Duodenal mucosa (tissue), 2 donors: ENCODE measurements at regions not wholly inside any gene's neighbourhood (a gene's known extent, or its start where the extent isn't known, plus 50 kb on each side); places are given as distances from the start of the nearest gene placed in this dataset.

Source experiments
- H3K27ac ChIP-seq: one replicate; pipeline ENCODE4 v1.7.0; 2013; ENCODE audit warnings: low read depth, low read length
- H3K27me3 ChIP-seq, 2 donors: one replicate each; pipeline ENCODE4 v1.7.0; 2013; ENCODE audit warnings: low read length in 2 of 2, control low read depth in 1 of 2; ENCODE audit not compliant: insufficient read depth in 2 of 2, control insufficient read depth in 1 of 2
- H3K36me3 ChIP-seq, 2 donors: one replicate each; pipeline ENCODE4 v1.7.0; 2013; ENCODE audit warnings: low read length in 2 of 2, control low read depth in 1 of 2; ENCODE audit not compliant: insufficient read depth in 2 of 2, control insufficient read depth in 1 of 2
- H3K4me1 ChIP-seq, 2 donors: one replicate each; pipeline ENCODE4 v1.7.0; 2013; ENCODE audit warnings: low read length in 2 of 2, control low read depth in 1 of 2; ENCODE audit not compliant: insufficient read depth in 2 of 2, control insufficient read depth in 1 of 2
- H3K4me3 ChIP-seq, 2 donors: one replicate each; pipeline ENCODE4 v1.7.0; 2013; ENCODE audit warnings: low read length in 2 of 2, low read depth in 1 of 2
- H3K9ac ChIP-seq, 2 donors: one replicate each; pipeline ENCODE4 v1.7.0; 2013; ENCODE audit warnings: low read length in 2 of 2, low read depth in 1 of 2
- H3K9me3 ChIP-seq, 2 donors: one replicate each; pipeline ENCODE4 v1.7.0; 2013; ENCODE audit warnings: low read length in 2 of 2, control low read depth in 1 of 2; ENCODE audit not compliant: control insufficient read depth in 1 of 2

DNA sequence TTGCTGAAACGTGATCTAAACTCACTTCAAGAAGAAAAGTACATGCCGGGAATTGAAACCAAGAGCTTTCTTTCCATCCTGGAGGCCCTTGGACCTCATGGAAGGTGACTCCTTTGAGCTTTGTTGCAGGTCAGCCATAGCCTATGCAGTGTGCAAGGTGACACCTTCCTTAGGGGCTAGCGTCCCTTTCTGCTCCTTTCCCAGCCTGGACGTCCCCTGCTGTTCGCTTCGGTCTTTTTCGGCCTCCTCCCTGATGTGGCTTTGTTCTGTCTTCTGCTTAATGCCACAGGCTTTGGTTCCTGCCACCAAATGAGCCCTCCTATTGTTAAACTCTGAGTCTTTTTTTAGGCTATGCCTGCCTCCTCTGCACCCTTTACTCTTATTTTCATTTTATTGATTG is 308.8 kb downstream of the BRINP2 start:
- Histone ChIP-seq H3K36me3 (no peaks in the 10 kb centered on the region), H3K9ac (no peak overlapping the region), H3K27me3 (no peaks in the 10 kb centered on the region), H3K4me3 (no peak overlapping the region), H3K4me1 (no peaks in the 10 kb centered on the region), H3K27ac (no peak overlapping the region), H3K9me3 (no peaks in the 10 kb centered on the region)

GRCh38 chr1:177476676-177477075 is 305.9 kb downstream of the BRINP2 start:
- H3K36me3 ChIP-seq = no peaks in the 10 kb centered on the region
- no peak overlapping the region for H3K27ac ChIP-seq
- no peaks in the 10 kb centered on the region for H3K4me1 ChIP-seq
- no peaks in the 10 kb centered on the region for H3K27me3 ChIP-seq
- no peak overlapping the region for H3K4me3 ChIP-seq
- no peak overlapping the region for H3K9ac ChIP-seq
- no peaks in the 10 kb centered on the region for H3K9me3 ChIP-seq

GRCh38 chr1:177472567-177472966 is 301.8 kb downstream of the BRINP2 start:
- Histone ChIP-seq H3K36me3 (no peaks in the 10 kb centered on the region), H3K9ac (no peak overlapping the region)

GRCh38 chr1:177471244-177471643 is 300.5 kb downstream of the BRINP2 start:
- no peaks in the 10 kb centered on the region for H3K27me3 ChIP-seq
- no peaks in the 10 kb centered on the region for H3K4me1 ChIP-seq
- no peak overlapping the region for H3K9ac ChIP-seq

More at GRCh38 chr1:177472567-177472966, 301.8 kb downstream of the BRINP2 start:
- Histone ChIP-seq H3K9me3 (no peaks in the 10 kb centered on the region), H3K4me1 (no peaks in the 10 kb centered on the region), H3K4me3 (no peak overlapping the region), H3K27ac (no peak overlapping the region), H3K27me3 (no peaks in the 10 kb centered on the region)

DNA sequence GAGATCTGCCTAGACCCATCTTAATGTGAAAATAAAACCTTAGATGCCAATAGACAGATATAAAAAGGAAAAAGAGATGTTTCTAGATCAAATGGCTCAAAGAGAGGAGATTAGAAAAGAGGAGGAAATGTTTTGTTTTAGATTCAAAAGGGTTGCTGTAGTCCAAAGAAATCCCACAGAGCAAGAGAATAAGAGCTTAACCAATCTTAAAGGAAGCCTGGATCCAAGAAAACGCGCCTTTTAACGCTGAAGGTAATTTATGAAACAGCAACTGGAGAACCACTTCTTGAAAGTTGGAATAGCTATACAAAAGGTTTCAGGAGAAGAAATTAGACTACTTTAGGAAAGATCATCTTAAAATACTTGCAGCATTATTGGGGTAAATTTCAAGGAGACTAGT is 298.8 kb downstream of the BRINP2 start:
- Histone ChIP-seq H3K9me3 (no peaks in the 10 kb centered on the region), H3K27me3 (no peaks in the 10 kb centered on the region), H3K4me3 (no peak overlapping the region), H3K9ac (no peak overlapping the region), H3K27ac (no peak overlapping the region), H3K36me3 (no peaks in the 10 kb centered on the region), H3K4me1 (no peaks in the 10 kb centered on the region)

More at GRCh38 chr1:177471244-177471643, 300.5 kb downstream of the BRINP2 start:
- Histone ChIP-seq H3K9me3 (no peaks in the 10 kb centered on the region), H3K27ac (no peak overlapping the region), H3K36me3 (no peaks in the 10 kb centered on the region), H3K4me3 (no peak overlapping the region)

DNA sequence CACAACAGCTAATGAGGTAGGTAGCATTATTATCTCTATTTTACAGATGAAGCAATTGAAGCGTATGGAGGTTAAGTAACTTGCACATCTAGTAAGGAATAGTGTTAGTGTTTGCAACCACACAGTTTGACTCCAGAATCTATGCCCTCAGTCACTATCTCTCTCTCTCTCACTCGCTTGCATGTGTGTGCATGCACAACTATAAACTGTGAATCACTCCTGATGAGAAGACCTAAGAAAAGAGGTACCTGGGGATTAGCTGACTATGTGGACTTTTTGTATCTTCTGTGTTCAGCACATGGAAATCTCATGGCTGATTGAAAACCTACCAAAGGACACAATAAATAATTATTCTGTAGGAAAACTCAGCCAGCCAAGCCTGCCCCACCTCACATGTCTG is 295.5 kb downstream of the BRINP2 start:
- Histone ChIP-seq H3K36me3 (no peaks in the 10 kb centered on the region), H3K9ac (no peak overlapping the region), H3K9me3 (no peaks in the 10 kb centered on the region), H3K4me1 (no peaks in the 10 kb centered on the region), H3K4me3 (no peak overlapping the region), H3K27me3 (no peaks in the 10 kb centered on the region), H3K27ac (no peak overlapping the region)

DNA sequence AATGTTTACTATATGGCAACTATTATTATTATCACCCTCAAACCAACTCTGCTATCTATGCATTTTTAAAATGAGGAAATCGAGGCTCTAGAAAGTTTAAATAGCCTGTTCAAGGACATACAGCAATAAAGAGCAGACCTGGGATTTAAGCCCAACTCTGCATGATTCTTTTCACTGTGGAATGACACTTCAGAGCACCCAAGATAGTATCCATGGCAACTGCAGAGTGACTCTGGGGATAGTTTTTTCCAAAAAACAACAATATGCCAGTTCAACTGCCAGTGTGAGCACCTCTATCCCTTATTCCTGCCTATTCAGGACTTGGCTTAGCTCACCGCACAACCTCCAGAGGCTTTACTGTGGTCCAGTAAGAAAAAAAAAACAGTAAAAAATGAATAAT is 293.9 kb downstream of the BRINP2 start:
- H3K4me3 ChIP-seq = no peak overlapping the region
- no peaks in the 10 kb centered on the region for H3K36me3 ChIP-seq
- H3K27ac ChIP-seq = no peak overlapping the region
- H3K9me3 ChIP-seq = no peaks in the 10 kb centered on the region
- no peak overlapping the region for H3K9ac ChIP-seq
- H3K27me3 ChIP-seq = no peaks in the 10 kb centered on the region
- H3K4me1 ChIP-seq = no peaks in the 10 kb centered on the region

GRCh38 chr1:177451191-177451590 is 280.4 kb downstream of the BRINP2 start:
- Histone ChIP-seq H3K9ac (no peak overlapping the region), H3K4me3 (no peak overlapping the region), H3K27me3 (no peaks in the 10 kb centered on the region), H3K36me3 (no peaks in the 10 kb centered on the region), H3K4me1 (peaks cover 0 to 4% of the 10 kb centered on the region in 2 donors), H3K9me3 (no peaks in the 10 kb centered on the region), H3K27ac (no peak overlapping the region)

DNA sequence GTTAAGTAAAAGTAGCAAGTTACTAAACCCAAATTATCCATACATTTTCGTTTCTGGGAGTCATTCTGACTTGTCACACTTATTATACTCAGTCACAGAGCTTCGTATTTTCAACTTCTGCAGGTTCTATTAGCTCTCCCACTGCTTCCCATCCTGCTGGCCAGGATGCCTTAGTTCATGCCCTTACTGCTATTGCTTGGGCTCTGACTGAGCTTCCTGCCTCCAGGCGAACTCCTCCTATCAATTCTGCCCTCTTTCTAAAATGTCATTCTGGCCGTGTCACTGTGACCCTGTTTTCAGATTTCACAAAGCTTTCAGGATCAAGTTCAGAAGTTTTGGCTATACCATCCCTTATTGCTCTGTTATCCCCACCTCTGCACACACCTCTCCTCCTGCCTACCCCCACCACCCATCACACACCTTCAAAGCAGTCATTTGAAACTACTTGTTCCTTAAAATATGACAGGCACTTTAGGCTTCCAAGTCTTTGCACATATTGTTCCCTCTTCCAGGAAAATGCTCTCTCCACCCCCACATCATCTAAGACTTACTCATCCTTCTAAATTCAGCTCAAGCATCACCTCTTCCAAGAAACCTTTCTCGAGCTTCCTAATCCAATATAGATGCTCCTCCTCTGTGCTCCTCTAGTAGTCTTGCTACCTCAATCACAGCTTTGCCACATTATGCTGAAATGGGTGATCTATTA is 278.0 kb downstream of the BRINP2 start:
- peaks cover 0 to 4% of the 10 kb centered on the region in 2 donors for H3K4me1 ChIP-seq
- H3K27me3 ChIP-seq = no peaks in the 10 kb centered on the region
- no peaks in the 10 kb centered on the region for H3K36me3 ChIP-seq
- H3K9ac ChIP-seq = no peak overlapping the region
- H3K4me3 ChIP-seq = no peak overlapping the region
- no peak overlapping the region for H3K27ac ChIP-seq
- H3K9me3 ChIP-seq = no peaks in the 10 kb centered on the region

- Histone ChIP-seq H3K9me3 (no peaks in the 10 kb centered on the region), H3K9ac (no peak overlapping the region), H3K36me3 (no peaks in the 10 kb centered on the region), H3K4me1 (peaks cover 0 to 4% of the 10 kb centered on the region in 2 donors), H3K27ac (no peak overlapping the region), H3K27me3 (no peaks in the 10 kb centered on the region), H3K4me3 (no peak overlapping the region)
Measured at GRCh38 chr1:177448036-177448615, 277.4 kb downstream of the BRINP2 start.
